ENCODE measurements at regions not wholly inside any gene's neighbourhood (a gene's known extent, or its start where the extent isn't known, plus 50 kb on each side); places are given as distances from the start of the nearest gene placed in this dataset.
"Not testable (repeated sequence)": the region's sequence is repeated elsewhere in the genome, so short reads cannot be mapped to it uniquely, and the experiment has no call there.

DNA sequence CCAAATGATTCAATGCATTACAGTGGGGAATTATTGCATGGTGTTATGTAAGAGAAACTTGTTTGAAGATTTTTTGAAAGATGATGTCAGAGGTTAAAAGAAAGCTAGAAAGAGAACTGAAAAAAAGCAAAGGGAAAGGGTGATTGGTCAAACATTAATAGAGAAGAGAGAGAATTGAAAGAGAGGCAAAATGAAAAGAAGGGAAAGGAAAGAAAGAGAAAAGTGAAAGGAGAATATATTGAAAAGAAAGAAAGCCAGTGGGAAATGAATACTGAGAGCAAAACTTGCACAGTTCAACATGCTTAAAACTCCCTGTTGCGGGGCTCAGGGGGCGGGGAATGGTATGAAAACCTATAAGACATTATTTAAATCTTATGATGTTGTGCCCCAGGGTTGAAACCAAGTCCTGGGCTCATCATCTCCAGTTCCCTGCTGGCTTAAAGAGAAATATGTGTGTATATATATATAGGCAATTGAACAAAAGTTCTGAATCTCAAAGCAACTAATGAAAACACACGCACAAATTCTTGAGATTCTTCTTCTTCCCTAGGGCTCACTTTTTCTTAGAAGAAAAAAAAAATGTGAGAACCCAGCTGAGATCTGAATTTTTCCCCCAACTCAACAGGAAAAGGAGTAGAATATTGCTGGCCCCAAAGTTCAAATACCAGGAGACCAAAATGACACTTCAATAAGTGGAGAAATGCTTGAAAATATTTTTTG lies 2045.9 kb upstream of the CELF4 start:
- DNase-seq (ENCODE audit: low read depth in 2 of 2): no peak

DNA sequence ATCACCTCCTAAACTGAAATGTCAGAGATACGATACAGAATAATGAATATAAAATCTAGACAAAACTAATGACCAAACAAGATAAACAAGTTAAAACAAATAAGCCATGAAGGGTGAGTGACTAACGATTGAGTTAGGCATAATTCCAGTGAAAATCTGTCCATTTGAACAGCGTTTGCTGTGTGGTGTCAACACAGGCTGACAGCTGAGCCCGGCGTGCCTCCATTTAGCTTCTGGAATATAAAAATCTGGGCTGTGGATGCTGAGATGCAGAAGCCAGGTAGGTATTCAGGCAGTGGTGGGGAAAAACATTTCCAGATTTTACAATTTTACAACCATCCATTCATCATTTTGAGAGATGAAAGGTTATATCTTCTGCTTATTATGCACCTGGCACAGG lies 2041.4 kb upstream of the CELF4 start:
- no peak for DNase-seq (ENCODE audit: low read depth in 2 of 2)

DNA sequence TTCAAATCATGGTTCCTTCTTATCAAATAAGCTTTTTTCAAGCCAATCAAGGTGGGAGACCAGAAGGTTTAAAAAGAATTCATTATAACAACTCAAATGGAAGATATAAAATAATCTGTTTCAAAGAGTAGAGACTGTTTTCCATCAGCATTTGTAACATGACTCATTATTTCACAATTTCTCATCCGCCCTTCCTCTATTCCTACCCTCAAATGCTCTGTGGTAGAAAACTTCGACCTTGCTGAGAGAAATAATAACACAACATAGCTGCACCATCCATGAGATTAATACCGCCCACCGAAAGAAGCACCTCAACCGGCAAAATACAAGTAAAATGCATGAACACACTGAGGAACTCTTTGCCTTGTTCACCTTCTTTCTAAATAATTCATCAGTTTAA lies 2039.2 kb upstream of the CELF4 start:
- no peak for DNase-seq (ENCODE audit: low read depth in 2 of 2)

DNA sequence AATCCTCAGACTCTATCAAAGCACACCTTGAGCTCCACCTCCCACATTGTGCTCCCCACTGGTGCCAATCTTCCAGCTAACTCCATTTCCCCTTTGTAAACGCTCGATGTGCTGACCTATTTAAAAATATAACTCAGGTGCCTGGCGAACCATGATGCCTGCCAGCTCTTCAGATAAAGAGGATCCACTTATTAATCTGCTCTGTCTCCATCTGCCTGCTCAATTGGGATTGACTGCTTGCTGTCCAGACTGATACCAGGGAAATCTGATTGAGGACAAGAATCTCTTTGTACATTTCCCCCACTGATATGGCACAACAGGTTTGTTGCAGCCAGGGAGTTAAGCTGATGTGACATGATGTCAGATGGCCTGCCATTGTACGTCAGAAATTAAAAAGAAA lies 2036.5 kb upstream of the CELF4 start:
- DNase-seq (ENCODE audit: low read depth in 2 of 2): no peak

DNA sequence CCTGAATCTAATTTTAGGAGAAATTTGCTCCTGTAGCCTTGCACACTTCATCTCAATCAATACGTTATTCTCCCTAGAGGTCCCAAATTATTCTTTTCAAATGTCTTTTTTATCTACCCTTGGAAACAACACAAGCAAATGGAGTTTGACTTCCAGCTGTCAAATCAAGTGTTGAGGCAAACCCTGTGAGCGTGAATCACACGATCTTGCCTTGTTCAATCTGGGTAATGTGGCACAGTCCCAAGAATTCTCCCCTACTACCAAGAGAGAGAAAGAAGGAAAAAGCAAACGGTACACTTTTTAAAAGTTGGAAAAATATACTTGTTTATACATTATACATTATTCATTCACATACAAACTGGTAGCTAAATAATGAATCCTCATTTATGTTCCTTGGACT lies 2035.3 kb upstream of the CELF4 start:
- no peak for DNase-seq (ENCODE audit: low read depth in 2 of 2)

DNA sequence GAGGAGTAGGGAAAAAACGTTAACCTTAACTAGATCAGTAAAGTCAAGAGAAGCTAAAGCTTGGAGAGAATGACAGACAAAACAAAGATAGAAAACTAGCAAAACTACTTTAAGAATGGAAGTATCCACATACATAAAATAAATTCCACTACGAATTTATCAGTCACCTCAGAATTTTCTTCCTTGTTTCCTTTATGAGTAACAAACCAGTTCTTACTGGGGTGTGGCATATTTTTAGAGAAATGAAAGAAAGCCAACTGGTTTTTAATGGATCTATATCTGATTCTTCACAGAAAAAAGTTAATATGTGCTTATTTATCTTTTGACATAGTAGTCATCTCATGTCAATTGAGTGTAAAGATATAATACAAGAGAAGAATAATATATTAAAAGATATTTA lies 2033.7 kb upstream of the CELF4 start:
- no peak for DNase-seq (ENCODE audit: low read depth in 2 of 2)

DNA sequence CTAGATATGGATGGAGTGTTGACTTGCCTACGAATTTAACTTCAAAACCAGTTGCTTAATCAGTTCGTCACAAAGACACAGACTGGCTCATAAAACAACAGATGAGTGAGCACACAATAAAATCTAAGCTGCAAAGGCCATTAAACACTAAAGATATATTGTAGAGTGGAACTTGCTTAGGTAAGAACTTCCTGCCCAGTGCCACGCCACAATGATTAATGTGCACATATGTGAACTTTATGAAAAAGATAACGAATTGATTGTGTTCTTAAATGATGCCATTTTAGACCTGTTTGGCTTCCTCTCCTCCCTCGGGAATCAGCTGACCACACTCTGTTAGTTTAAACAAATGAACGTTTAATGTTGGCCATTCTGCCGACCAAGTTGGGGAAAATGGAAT lies 2031.3 kb upstream of the CELF4 start:
- no peak for DNase-seq (ENCODE audit: low read depth in 2 of 2)

DNA sequence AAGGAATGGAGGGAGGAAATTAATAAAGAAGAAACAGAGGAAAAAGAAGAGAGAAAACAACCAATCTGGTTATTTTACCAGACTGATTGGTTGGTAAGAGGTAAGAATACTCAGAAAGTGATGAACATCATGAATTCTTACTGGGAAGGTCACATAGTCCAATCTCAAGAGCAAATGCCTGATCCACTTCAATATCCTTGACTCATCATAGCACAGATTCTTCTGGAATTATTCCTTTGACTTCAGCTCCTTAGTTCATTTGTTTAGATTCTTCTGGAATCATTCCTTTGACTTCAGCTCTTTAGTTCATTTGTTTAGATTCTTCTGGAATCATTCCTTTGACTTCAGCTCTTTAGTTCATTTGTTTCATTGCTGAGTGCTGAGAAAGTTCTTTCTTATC lies 2030.6 kb upstream of the CELF4 start:
- no peak for DNase-seq (ENCODE audit: low read depth in 2 of 2)

DNA sequence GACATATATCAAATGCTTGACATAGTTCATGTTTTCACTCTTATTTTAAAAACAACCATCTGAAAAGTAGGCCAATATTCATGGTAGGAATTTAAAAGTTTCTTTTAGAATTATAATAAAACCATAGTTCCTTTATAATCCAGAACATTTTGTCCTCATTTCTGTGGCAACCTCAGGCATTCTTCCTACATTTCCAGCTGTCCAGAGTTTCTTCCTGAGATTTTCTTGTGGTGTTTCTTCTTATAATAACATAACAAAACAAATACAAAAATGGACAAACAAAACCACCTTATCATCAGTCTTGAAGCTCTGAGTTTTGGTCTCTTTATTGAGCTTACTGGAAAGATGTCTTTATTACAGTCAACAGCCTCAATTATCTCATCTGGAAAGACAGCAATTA lies 2028.6 kb upstream of the CELF4 start:
- no peak for DNase-seq (ENCODE audit: low read depth in 2 of 2)

DNA sequence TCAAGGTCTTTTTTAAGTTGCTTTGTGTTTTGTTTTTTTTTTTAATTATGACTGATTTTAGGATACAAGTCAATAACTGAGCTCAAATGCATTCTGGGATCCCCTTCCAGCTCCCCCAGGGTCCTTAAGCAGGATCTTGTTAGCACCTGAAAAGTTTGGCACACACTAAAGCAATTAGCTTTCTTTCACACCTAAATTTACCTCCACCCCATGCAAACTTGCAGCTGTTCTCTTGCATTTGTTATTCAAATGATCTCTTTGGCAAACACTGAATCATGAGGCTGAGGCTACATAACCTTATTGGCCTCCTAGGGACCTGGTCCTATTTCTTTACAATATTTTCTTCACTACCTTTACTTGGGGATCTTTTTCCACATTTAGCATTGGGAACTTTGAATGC lies 2026.1 kb upstream of the CELF4 start:
- DNase-seq (ENCODE audit: low read depth in 2 of 2): no peak

DNA sequence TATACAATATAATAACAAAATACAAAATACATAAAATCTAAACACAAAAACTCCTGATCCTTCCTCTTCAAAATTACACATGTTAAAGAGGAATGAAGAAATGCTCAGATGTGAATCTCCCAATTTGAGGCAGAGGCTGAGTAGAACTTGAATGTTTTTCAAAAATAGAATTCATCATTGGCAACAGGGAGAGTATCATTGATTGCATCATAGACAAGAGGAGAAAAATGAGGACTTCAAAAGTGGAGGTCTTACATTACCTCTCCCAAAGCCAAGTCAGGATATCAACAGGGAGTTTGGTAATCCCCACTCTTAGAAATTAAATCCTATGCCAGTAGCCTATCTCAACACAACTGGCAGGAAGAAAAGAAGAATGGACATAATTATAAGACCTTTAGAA lies 2023.9 kb upstream of the CELF4 start:
- no peak for DNase-seq (ENCODE audit: low read depth in 2 of 2)

DNA sequence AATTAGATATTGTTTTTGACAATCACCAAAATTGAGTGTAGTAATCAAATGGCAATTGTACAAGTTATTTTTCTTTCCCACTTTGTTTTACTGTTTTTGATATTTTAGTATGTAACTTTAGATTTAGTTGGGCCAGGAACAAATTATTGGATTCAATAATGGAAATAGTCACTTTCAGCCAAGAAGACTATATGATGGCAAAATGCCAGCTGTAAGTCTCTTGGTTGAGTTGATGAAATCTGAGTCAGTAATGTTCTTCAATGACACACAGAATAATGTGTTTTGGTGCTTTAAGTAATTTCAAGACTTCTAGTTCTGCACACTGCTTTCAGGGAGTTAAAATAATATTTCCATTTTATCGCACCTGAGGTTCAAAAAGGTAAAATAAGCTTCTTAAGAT lies 2022.0 kb upstream of the CELF4 start:
- no peak for DNase-seq (ENCODE audit: low read depth in 2 of 2)

DNA sequence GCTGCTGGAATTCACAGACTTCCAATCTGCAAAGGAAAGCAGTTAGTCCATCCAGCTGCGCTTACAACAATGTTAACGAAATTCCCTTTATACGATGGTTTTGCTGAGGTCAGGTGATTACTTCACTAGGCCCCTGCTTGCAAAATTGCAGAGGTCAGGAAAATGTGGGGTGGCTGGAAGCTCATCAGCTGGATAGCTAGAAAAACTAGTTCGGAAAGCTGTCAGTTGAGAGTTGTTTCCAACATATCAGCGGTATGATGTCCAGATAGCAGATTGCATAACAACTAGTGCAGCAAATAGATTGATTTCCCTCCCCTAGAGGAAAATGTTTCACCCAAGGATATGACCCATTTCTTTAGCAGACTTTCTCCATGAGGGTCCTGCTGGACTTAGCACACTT lies 2021.1 kb upstream of the CELF4 start:
- no peak for DNase-seq (ENCODE audit: low read depth in 2 of 2)

DNA sequence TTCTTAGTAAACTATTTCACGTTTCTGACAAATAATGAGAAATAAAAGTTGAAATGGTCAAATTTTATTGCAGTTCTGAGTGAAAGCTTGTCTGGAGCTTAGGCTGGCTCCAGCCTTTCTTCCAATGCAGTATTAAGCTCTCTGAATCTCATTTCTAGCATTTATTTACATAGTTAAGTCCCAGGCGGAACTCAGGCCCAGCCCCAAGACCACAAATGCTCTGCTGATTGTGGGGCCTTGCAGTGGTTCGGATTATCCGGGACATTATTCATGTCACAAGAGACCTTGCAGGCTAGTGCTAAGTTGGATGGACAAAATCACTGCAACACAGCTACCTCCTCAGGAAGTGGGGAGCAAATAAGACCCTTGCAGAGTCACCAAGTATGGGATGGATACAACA lies 2009.3 kb upstream of the CELF4 start:
- DNase-seq (ENCODE audit: low read depth in 2 of 2): no peak

DNA sequence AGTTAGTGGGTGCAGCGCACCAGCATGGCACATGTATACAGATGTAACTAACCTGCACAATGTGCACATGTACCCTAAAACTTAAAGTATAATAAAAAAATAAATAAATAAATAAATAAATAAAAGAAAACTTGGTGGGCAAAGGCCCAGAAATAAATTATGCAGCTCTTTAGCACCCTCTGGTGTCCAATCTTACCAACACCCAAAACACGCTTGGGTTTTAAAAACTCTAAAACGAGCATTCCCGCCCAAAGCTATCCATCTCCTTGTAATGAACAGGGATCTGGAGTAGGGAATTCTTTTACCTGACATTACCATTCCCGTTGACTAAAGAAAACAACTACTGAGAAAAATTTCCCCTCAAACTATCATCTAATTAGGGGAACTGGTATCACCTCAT lies 2005.9 kb upstream of the CELF4 start:
- DNase-seq (ENCODE audit: low read depth in 2 of 2): no peak

DNA sequence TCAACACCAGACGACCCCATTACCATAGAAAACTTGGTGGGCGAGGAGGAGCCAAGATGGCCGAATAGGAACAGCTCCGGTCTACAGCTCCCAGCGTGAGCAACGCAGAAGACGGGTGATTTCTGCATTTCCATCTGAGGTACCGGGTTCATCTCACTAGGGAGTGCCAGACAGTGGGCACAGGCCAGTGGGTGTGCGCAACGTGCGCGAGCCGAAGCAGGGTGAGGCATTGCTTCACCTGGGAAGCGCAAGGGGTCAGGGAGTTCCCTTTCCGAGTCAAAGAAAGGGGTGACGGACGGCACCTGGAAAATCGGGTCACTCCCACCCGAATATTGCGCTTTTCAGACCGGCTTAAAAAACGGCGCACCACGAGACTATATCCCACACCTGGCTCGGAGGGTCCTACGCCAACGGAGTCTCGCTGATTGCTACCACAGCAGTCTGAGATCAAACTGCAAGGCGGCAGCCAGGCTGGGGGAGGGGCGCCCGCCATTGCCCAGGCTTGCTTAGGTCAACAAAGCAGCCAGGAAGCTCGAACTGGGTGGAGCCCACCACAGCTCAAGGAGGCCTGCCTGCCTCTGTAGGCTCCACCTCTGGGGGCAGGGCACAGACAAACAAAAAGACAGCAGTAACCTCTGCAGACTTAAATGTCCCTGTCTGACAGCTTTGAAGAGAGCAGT lies 2000.1 kb upstream of the CELF4 start:
- DNase-seq (ENCODE audit: low read depth in 2 of 2): not testable (repeated sequence)

DNA sequence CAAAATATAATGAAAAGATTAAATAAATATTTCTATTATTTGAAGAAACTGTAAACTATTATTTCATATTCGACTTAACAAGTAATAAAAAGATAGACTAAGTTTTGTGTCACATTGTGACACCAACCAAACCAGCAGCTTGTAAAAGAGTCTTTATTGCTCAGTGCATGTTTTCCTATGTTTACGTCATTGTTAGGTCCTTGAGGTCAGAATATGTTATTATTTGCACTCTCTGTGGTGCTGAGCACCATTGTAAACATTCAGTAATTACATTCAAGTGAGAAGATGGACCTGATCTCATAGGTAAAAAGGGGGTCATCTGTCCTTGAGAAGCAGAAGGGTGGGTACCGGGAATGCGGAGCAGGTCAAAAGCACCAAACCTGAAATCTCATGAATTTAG lies 1999.1 kb upstream of the CELF4 start:
- DNase-seq (ENCODE audit: low read depth in 2 of 2): no peak

DNA sequence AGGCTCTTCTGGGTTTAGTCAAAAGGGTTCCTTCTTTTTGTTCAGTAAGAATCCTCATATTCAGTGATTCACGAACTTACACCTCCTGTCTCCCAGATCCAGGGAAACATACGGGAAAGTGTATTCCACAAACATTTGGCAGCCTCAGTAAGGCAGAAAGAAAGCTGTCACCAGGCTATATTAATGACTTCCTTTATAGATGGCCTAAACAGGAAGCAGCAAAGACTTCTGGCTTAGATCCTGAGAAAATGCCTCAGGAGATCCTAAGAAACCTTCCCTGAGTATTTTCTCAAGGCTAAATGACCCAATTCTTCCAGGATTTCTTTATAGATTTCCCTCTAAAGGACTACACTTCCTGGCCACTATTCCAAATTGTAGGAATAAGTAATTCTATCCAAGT lies 1995.5 kb upstream of the CELF4 start:
- DNase-seq (ENCODE audit: low read depth in 2 of 2): no peak

DNA sequence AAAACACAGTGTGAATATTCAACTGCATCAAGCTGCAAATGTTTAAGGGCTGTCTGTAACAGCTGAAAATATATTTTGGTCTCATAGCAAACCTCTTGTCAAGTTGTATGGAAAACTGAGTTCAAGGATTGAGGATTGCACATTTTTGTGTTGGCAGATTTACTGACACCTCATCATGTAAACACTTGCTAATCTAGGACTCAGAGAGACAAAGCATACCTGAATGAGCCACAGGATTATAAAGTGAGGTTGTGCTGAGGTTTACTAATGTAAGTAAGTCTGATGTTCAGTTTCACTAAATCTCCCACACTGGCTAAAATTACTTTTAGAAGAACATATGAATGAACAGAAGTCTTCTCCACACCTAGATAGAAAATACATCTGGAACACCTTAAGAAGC lies 1993.1 kb upstream of the CELF4 start:
- no peak for DNase-seq (ENCODE audit: low read depth in 2 of 2)

DNA sequence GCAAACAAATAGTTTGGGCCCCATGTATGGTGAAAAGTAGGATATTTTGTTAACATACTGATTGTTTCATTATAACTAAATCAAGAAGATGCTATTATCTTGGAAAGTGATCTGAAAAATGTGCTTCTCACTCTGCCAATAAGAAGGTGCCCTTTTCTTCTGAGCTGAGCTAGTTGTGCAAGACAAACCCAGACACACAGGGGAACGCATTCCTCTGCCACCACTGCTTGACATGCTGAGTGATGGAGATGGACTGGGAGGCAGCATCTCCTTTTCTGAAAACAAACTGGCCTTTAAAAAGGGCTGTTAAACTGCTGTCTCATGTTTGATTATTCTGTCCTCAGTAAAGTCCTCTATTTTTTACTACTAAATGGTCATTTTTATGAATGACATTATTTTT lies 1989.9 kb upstream of the CELF4 start:
- DNase-seq (ENCODE audit: low read depth in 2 of 2): no peak

DNA sequence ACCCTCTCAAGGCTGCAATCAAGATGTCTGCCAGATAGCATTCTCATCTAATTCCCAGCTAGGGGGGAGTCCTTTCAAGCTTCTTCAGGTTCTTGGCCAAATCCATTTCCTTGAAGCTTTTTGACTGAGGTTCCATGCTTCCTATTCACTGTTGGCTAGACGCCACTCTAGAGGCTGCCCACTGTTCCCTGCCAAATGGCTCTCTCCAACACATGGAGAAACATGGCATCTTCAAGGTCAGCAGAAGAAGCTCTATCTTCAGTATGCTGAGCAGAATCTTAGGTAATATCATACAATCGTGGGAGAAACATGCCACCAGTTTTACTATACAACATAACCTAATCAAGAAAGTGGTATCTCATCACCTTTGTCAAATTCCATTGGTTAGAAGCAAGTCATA lies 1985.1 kb upstream of the CELF4 start:
- no peak for DNase-seq (ENCODE audit: low read depth in 2 of 2)

DNA sequence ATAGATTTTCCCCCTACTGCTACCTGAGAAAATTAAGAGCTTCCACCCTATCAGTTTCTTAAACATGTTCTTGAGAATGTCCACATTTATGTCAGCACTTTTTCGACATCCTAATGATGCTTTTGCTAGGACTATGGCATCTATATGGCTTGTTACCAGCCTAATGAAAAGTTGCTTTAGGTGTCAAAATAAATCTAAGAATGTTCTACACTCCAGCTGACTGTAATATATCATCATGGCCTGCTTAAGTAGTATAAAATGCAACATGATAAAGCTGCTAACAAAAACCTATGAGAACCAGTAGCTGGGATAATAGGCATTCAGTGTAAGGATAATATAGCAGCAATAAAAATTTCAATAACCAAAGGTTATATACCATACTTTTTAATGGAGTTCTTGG lies 1983.5 kb upstream of the CELF4 start:
- DNase-seq (ENCODE audit: low read depth in 2 of 2): no peak

DNA sequence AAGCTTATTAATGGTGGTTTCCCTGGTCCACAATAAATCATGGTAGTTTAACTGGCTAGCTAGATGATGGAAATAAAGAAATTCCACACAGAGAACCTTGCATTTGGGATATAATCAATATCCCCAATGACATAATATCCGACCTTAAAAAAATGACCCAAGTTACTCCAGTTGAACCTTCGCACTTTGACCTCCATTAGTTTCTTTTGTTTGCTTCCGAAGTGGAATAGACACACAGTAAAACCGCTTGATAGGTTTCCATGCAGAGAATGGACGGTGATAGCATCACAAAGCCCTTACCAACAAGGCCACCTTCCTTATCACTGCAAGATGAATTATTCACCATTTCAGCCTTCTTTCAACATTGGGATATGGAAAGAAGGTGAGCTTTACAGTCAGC lies 1966.1 kb upstream of the CELF4 start:
- DNase-seq (ENCODE audit: low read depth in 2 of 2): no peak

DNA sequence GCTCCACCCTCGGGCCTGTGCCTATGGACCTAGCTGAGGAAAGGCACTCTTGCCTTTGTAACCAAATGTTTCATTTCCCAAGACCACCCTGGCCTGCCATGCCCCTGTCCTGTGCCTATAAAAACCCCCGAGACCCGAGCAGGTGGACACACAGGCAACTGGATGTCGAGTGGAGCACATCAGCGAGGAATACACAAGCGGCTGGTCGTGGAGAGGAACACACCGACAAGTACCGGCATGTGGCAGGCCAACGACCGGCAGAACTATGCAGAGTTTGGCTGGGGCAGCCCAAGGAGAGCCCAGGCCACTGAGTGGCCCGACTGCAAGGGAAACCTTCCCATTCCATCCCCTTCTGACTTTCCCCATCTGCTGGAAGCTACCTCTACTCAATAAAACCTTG lies 1963.8 kb upstream of the CELF4 start:
- DNase-seq (ENCODE audit: low read depth in 2 of 2): no peak

Data from stimulated activated CD4-positive, alpha-beta T cell treated with anti-CD3 and anti-CD28 coated beads, Interleukin-1b, Interleukin-23, amount 100 ng/mL, for 1 hour (primary cell).